Liver (tissue), 8 donors: ENCODE measurements at regions not wholly inside any gene's neighbourhood (a gene's known extent, or its start where the extent isn't known, plus 50 kb on each side); places are given as distances from the start of the nearest gene placed in this dataset.
A peak's percentile ranks its signal among the peaks of the same experiment; 100 is the strongest.

Experiments used
- DNase-seq: peaks from one replicate; pipeline ENCODE4 v3.0.0-alpha.2; 2017; ENCODE audit warnings: low spot score
- H3K27ac ChIP-seq, 2 donors: one replicate each; pipeline ENCODE4 v1.7.0; 2013; ENCODE audit warnings: inconsistent platforms in 2 of 2, low read length in 2 of 2, control low read depth in 1 of 2, low read depth in 1 of 2, mild to moderate bottlenecking in 1 of 2
- H3K27me3 ChIP-seq, 4 donors: one replicate each; pipeline versions ENCODE4 v1.6.1 to v1.7.0; 2013; ENCODE audit warnings: low read length in 3 of 4, inconsistent platforms in 1 of 4, mild to moderate bottlenecking in 1 of 4, moderate library complexity in 1 of 4; ENCODE audit not compliant: control insufficient read depth in 4 of 4, insufficient read depth in 4 of 4
- H3K36me3 ChIP-seq, 4 donors: one replicate each; pipeline versions ENCODE4 v1.6.1 to v1.7.0; 2013; ENCODE audit warnings: low read length in 3 of 4, mild to moderate bottlenecking in 3 of 4, low read depth in 1 of 4, moderate library complexity in 1 of 4; ENCODE audit not compliant: control insufficient read depth in 4 of 4, insufficient read depth in 3 of 4
- H3K4me1 ChIP-seq, 4 donors: one replicate each; pipeline versions ENCODE4 v1.6.1 to v1.7.0; 2013; ENCODE audit warnings: low read length in 3 of 4, mild to moderate bottlenecking in 3 of 4, moderate library complexity in 1 of 4; ENCODE audit not compliant: control insufficient read depth in 4 of 4, insufficient read depth in 4 of 4
- H3K4me3 ChIP-seq, 3 donors: one replicate each; pipeline versions ENCODE4 v1.6.1 to v1.7.0; 2013; ENCODE audit warnings: low read length in 3 of 3, control low read depth in 1 of 3, low read depth in 1 of 3, mild to moderate bottlenecking in 1 of 3
- H3K9ac ChIP-seq, 2 donors: one replicate each; pipeline ENCODE4 v1.7.0; 2013; ENCODE audit warnings: low read length in 2 of 2, mild to moderate bottlenecking in 2 of 2, moderate library complexity in 2 of 2, control low read depth in 1 of 2, low read depth in 1 of 2
- H3K9me3 ChIP-seq, 4 donors: one replicate each; pipeline versions ENCODE4 v1.6.1 to v1.7.0; 2013; ENCODE audit warnings: low read length in 3 of 4; ENCODE audit not compliant: control insufficient read depth in 4 of 4
- EGR1 ChIP-seq, 2 donors: IDR thresholded peaks; 2 replicates each; pipeline ENCODE4 v1.6.1; 2016 to 2018; ENCODE audit warnings: antibody characterized with exemption in 2 of 2, low read depth in 2 of 2
- FOXA1 ChIP-seq: IDR thresholded peaks from 2 replicates; pipeline ENCODE4 v1.6.1; 2016; ENCODE audit warnings: antibody characterized with exemption
- GABPA ChIP-seq, 2 donors: IDR thresholded peaks in 1 of 2; conservative IDR thresholded peaks in 1 of 2; 2 replicates each; pipeline ENCODE4 v1.6.1; 2016; ENCODE audit warnings: antibody characterized with exemption in 2 of 2, mild to moderate bottlenecking in 1 of 2, moderate library complexity in 1 of 2
- HNF4A ChIP-seq, 2 donors: conservative IDR thresholded peaks; 2 replicates each; pipeline ENCODE4 v1.6.1; 2016; ENCODE audit warnings: antibody characterized with exemption in 2 of 2, mild to moderate bottlenecking in 2 of 2
- JUND ChIP-seq, 2 donors: IDR thresholded peaks; 2 replicates each; pipeline ENCODE4 v1.6.1; 2016; ENCODE audit warnings: antibody characterized with exemption in 2 of 2
- NR2F2 ChIP-seq: IDR thresholded peaks from 2 replicates; pipeline ENCODE4 v1.6.1; 2016; ENCODE audit warnings: antibody characterized with exemption
- RAD21 ChIP-seq, 2 donors: IDR thresholded peaks; 2 replicates each; pipeline ENCODE4 v1.6.1; 2016; ENCODE audit warnings: antibody characterized with exemption in 2 of 2, mild to moderate bottlenecking in 2 of 2
- RXRA ChIP-seq, 2 donors: IDR thresholded peaks; 2 replicates each; pipeline ENCODE4 v1.6.1; 2017 to 2018; ENCODE audit warnings: antibody characterized with exemption in 2 of 2, mild to moderate bottlenecking in 1 of 2
- SP1 ChIP-seq: IDR thresholded peaks from 2 replicates; pipeline ENCODE4 v1.6.1; 2018; ENCODE audit warnings: antibody characterized with exemption, mild to moderate bottlenecking
- TAF1 ChIP-seq: conservative IDR thresholded peaks from 2 replicates; pipeline ENCODE4 v1.6.1; 2016; ENCODE audit warnings: antibody characterized with exemption, mild to moderate bottlenecking
- YY1 ChIP-seq: IDR thresholded peaks from 2 replicates; pipeline ENCODE4 v1.6.1; 2016; ENCODE audit warnings: antibody characterized with exemption, mild to moderate bottlenecking
- WGBS: extraction: QIAGEN DNeasy Blood & Tissue Kit; methylation state at CpG from one replicate; pipeline ENCODE4 v1.1.7; 2013; 5-methylcytosine and 5-hydroxymethylcytosine counted together
- TF ChIP-seq, protein P1 (sequence below): IDR thresholded peaks from 2 replicates; pipeline ENCODE4 v1.6.1; 2016; ENCODE audit warnings: antibody characterized with exemption
- TF ChIP-seq, protein P2 (sequence below): IDR thresholded peaks from 2 replicates; pipeline ENCODE4 v1.6.1; 2016; ENCODE audit warnings: antibody characterized with exemption
- TF ChIP-seq, protein P3 (sequence below): IDR thresholded peaks from 2 replicates; pipeline ENCODE4 v1.6.1; 2016; ENCODE audit warnings: antibody characterized with exemption, mild to moderate bottlenecking
- TF ChIP-seq, protein P4 (sequence below): IDR thresholded peaks from 2 replicates; pipeline ENCODE4 v1.6.1; 2016; ENCODE audit warnings: antibody characterized with exemption
- TF ChIP-seq, protein P5 (sequence below): fragments of 150-350 bp; IDR thresholded peaks from 2 replicates; pipeline ENCODE4 v1.5.1; 2017; ENCODE audit warnings: improper control_type of control experiment, low read depth, low read length; ENCODE audit not compliant: missing input control
- donor health status: healthy.
- donor health status: healthy.
- donor health status: healthy.
- donor health status: healthy.
- donor health status: healthy.

DNA sequence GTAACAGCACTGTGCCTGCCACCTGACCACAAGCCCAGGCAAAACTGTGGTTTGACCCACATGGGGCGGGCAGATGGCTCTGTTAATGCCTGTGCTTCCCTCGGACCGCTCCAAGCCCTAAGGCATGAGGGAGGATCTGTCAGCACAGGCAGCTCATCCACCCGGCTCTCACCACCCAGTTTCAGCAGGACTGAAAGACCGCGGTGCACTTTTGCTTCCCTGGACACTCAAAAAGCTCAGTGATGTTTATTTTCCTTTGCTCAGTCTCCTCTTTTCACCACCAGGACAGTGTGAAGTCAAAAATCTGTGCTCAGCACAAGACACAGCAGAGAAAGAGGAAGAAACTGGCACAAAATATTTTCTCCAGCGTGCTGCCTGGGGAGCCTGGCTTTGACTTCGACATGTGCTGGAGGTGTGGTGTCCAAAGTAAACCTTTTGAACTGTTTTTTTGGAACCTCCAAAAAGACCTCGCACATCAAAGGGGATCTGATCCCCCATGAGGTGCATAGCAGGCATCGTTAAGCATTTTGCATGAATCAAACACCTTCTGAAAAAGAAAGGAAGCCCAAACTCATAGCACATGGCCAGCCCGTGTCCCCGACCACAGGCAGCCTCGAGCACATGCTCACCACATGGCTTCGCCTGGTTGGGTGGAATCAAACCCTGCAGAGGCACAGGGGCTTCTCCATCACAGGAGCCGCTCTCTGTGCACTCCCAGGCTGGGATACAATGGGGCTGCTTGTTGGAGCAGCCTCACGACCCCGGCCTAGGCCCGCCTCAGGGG lies 441.7 kb upstream of the JARID2 start:
- TF ChIP-seq, protein P1, sequence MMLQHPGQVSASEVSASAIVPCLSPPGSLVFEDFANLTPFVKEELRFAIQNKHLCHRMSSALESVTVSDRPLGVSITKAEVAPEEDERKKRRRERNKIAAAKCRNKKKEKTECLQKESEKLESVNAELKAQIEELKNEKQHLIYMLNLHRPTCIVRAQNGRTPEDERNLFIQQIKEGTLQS, result no peak
- no peak for TF ChIP-seq TAF1
- TF ChIP-seq, protein P2, sequence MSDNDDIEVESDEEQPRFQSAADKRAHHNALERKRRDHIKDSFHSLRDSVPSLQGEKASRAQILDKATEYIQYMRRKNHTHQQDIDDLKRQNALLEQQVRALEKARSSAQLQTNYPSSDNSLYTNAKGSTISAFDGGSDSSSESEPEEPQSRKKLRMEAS, result peak; percentile 48
- H3K9me3 ChIP-seq, result no peaks in the 10 kb centered on the region
- H3K27ac ChIP-seq, result no peak overlapping the region
- no peak overlapping the region for H3K9ac ChIP-seq
- 77% methylated on average over 18 of the region's 18 CpGs for WGBS
- H3K36me3 ChIP-seq, result no peaks in the 10 kb centered on the region
- peaks cover 0 to 11% (median 2%) of the 10 kb centered on the region in 4 donors for H3K4me1 ChIP-seq
- no peak overlapping the region for H3K4me3 ChIP-seq
- no peak for DNase-seq
- H3K27me3 ChIP-seq, result no peaks in the 10 kb centered on the region

DNA sequence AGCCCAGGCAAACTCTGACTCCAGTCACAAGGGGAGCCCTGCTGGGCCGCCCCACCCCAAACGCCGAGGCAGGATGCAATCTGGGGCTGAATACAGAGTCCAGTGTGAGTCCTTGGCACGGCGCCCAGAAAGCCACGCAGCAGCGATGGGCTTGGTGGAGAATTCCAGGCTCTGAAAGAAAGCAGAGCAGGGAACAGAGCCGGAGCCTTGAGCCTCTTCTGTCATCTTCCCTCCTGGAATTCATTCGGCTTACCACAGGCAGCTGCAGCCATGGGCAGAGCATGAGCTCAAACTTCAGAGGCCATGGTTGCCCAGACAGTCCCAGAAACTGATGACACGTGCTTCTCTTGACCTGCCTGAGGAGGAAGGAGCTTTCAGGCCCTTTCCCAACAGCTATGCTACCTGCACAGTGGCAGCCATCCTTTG lies 441.1 kb upstream of the JARID2 start:
- TF ChIP-seq HNF4A (conservative IDR thresholded peaks at IDR 0.05) (peak; percentile 55 to 69), RXRA (IDR thresholded peaks at IDR 0.05) (peak in 1 of 2 donors; percentile 30), RAD21 (IDR thresholded peaks at IDR 0.05) (peak in 1 of 2 donors; percentile 59), EGR1 (IDR thresholded peaks at IDR 0.05; ENCODE audit: low read depth in 2 of 2) (no peak), SP1 (no peak)
- TF ChIP-seq, protein P3, sequence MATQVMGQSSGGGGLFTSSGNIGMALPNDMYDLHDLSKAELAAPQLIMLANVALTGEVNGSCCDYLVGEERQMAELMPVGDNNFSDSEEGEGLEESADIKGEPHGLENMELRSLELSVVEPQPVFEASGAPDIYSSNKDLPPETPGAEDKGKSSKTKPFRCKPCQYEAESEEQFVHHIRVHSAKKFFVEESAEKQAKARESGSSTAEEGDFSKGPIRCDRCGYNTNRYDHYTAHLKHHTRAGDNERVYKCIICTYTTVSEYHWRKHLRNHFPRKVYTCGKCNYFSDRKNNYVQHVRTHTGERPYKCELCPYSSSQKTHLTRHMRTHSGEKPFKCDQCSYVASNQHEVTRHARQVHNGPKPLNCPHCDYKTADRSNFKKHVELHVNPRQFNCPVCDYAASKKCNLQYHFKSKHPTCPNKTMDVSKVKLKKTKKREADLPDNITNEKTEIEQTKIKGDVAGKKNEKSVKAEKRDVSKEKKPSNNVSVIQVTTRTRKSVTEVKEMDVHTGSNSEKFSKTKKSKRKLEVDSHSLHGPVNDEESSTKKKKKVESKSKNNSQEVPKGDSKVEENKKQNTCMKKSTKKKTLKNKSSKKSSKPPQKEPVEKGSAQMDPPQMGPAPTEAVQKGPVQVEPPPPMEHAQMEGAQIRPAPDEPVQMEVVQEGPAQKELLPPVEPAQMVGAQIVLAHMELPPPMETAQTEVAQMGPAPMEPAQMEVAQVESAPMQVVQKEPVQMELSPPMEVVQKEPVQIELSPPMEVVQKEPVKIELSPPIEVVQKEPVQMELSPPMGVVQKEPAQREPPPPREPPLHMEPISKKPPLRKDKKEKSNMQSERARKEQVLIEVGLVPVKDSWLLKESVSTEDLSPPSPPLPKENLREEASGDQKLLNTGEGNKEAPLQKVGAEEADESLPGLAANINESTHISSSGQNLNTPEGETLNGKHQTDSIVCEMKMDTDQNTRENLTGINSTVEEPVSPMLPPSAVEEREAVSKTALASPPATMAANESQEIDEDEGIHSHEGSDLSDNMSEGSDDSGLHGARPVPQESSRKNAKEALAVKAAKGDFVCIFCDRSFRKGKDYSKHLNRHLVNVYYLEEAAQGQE, result no peak
- Histone ChIP-seq H3K27ac (no peak overlapping the region), H3K9me3 (no peaks in the 10 kb centered on the region), H3K27me3 (no peaks in the 10 kb centered on the region), H3K9ac (no peak overlapping the region), H3K4me3 (no peak overlapping the region), H3K36me3 (no peaks in the 10 kb centered on the region), H3K4me1 (peaks cover 0 to 11% (median 2%) of the 10 kb centered on the region in 4 donors)
- DNase-seq, result peak; percentile 68
- 27% methylated on average over 10 of the region's 10 CpGs for WGBS

DNA sequence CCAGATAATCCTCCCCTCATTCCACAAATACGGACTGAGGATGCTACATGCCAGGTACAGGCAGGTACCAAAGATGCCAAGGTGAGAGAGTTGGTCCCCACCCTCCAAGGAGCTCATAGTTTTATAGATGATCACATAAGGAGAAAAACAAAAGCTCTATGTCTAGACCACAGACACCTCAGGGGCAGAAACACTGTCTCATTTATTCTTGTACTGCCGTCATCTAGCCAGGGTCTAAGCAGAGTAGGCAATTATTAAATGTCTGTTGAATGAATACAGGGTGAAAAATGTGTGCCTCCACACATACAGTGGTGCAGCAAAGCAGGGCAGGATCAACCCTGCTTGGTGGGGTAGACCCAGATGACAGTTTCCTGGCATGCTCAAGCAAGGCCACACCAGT lies 439.8 kb upstream of the JARID2 start:
- no peaks in the 10 kb centered on the region for H3K9me3 ChIP-seq
- TF ChIP-seq, protein P1, result no peak
- no peak for TF ChIP-seq YY1
- TF ChIP-seq, protein P4, sequence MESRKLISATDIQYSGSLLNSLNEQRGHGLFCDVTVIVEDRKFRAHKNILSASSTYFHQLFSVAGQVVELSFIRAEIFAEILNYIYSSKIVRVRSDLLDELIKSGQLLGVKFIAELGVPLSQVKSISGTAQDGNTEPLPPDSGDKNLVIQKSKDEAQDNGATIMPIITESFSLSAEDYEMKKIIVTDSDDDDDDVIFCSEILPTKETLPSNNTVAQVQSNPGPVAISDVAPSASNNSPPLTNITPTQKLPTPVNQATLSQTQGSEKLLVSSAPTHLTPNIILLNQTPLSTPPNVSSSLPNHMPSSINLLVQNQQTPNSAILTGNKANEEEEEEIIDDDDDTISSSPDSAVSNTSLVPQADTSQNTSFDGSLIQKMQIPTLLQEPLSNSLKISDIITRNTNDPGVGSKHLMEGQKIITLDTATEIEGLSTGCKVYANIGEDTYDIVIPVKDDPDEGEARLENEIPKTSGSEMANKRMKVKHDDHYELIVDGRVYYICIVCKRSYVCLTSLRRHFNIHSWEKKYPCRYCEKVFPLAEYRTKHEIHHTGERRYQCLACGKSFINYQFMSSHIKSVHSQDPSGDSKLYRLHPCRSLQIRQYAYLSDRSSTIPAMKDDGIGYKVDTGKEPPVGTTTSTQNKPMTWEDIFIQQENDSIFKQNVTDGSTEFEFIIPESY, result no peak
- no peak for TF ChIP-seq JUND (IDR thresholded peaks at IDR 0.05)
- TF ChIP-seq EGR1 (IDR thresholded peaks at IDR 0.05; ENCODE audit: low read depth in 2 of 2), result no peak
- TF ChIP-seq TAF1, result no peak
- TF ChIP-seq FOXA1, result no peak
- TF ChIP-seq SP1, result no peak
- TF ChIP-seq, protein P5, sequence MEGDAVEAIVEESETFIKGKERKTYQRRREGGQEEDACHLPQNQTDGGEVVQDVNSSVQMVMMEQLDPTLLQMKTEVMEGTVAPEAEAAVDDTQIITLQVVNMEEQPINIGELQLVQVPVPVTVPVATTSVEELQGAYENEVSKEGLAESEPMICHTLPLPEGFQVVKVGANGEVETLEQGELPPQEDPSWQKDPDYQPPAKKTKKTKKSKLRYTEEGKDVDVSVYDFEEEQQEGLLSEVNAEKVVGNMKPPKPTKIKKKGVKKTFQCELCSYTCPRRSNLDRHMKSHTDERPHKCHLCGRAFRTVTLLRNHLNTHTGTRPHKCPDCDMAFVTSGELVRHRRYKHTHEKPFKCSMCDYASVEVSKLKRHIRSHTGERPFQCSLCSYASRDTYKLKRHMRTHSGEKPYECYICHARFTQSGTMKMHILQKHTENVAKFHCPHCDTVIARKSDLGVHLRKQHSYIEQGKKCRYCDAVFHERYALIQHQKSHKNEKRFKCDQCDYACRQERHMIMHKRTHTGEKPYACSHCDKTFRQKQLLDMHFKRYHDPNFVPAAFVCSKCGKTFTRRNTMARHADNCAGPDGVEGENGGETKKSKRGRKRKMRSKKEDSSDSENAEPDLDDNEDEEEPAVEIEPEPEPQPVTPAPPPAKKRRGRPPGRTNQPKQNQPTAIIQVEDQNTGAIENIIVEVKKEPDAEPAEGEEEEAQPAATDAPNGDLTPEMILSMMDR, result no peak
- TF ChIP-seq, protein P2, result no peak
- TF ChIP-seq GABPA (IDR thresholded peaks at IDR 0.05 in 1 of 2, conservative IDR thresholded peaks at IDR 0.05 in 1 of 2), result no peak
- no peak for TF ChIP-seq RAD21 (IDR thresholded peaks at IDR 0.05)
- no peak for TF ChIP-seq HNF4A (conservative IDR thresholded peaks at IDR 0.05)
- no peak for TF ChIP-seq NR2F2
- H3K27ac ChIP-seq, result no peak overlapping the region
- no peaks in the 10 kb centered on the region for H3K27me3 ChIP-seq
- H3K4me1 ChIP-seq, result peaks cover 0 to 6% (median 2%) of the 10 kb centered on the region in 4 donors
- no peak overlapping the region for H3K9ac ChIP-seq
- DNase-seq, result no peak
- H3K4me3 ChIP-seq, result no peak overlapping the region
- no peaks in the 10 kb centered on the region for H3K36me3 ChIP-seq
- WGBS, result 95% methylated on average over 2 of the region's 2 CpGs
